ENCODE measurements at regions not wholly inside any gene's neighbourhood (a gene's known extent, or its start where the extent isn't known, plus 50 kb on each side); places are given as distances from the start of the nearest gene placed in this dataset.

DNA sequence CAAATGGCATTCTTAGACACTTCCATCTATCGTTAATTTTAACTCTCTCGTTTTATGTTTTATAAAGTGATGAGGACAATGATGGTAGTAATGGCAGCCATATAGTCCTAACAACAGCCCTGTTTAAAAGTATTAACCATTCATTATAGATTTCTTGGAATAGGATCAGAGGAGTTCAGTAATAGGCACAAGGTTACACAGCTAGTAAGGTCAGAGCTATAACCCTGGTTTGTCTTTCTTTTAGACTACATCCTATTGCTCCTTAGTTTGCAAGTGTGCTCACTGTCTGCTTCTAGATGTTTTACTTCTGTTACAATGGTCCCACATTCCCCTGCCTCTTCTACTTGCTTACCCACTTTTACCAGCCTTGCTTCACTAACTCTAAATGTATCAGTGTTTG, 50.9 kb downstream of the TLCD4 start:
- H4K20me1 ChIP-seq (ENCODE audit: control insufficient read depth, insufficient read depth, insufficient read length): no peaks in the 10 kb centered on the region
- no peak overlapping the region for H3K14ac ChIP-seq (ENCODE audit: insufficient read depth, low read length)
- H3K79me2 ChIP-seq (ENCODE audit: insufficient read depth, low read length): no peaks in the 10 kb centered on the region
- H2BK5ac ChIP-seq (ENCODE audit: insufficient read length, low read length): no peak overlapping the region
- H2BK15ac ChIP-seq (ENCODE audit: low read depth, low read length): no peak overlapping the region
- no peaks in the 10 kb centered on the region for H3K23me2 ChIP-seq (ENCODE audit: insufficient read length, low read depth, low read length, poor library complexity, severe bottlenecking)
- no peak overlapping the region for H3K4me2 ChIP-seq (ENCODE audit: insufficient read depth, insufficient read length, low read length)
- H3K36me3 Mint-ChIP-seq (ENCODE audit: insufficient read depth in 1 of 3, low read depth in 3 of 3): peaks cover 10 to 30% (median 28%) of the 10 kb centered on the region in 3 experiments
- no peaks in the 10 kb centered on the region for H3K79me1 ChIP-seq (ENCODE audit: insufficient read depth, low read depth, low read length, poor library complexity, severe bottlenecking)
- TF ChIP-seq, protein P1, sequence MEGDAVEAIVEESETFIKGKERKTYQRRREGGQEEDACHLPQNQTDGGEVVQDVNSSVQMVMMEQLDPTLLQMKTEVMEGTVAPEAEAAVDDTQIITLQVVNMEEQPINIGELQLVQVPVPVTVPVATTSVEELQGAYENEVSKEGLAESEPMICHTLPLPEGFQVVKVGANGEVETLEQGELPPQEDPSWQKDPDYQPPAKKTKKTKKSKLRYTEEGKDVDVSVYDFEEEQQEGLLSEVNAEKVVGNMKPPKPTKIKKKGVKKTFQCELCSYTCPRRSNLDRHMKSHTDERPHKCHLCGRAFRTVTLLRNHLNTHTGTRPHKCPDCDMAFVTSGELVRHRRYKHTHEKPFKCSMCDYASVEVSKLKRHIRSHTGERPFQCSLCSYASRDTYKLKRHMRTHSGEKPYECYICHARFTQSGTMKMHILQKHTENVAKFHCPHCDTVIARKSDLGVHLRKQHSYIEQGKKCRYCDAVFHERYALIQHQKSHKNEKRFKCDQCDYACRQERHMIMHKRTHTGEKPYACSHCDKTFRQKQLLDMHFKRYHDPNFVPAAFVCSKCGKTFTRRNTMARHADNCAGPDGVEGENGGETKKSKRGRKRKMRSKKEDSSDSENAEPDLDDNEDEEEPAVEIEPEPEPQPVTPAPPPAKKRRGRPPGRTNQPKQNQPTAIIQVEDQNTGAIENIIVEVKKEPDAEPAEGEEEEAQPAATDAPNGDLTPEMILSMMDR (conservative IDR thresholded peaks at IDR 0.05): no peak
- no peak overlapping the region for H3K18ac ChIP-seq (ENCODE audit: insufficient read length, low read depth, low read length)
- no peak overlapping the region for H3K4ac ChIP-seq (ENCODE audit: low read depth, low read length)
- H3K56ac ChIP-seq (ENCODE audit: insufficient read length, low read depth, low read length): no peak overlapping the region
- H2BK20ac ChIP-seq (ENCODE audit: low read depth, low read length, poor library complexity, severe bottlenecking): no peak overlapping the region
- no peak overlapping the region for H2AFZ ChIP-seq (ENCODE audit: low read length)
- no peak overlapping the region for H4K91ac ChIP-seq (ENCODE audit: insufficient read length, low read depth, low read length)
- no peaks in the 10 kb centered on the region for H3K27me3 ChIP-seq (ENCODE audit: insufficient read depth, low read length)
- no peak overlapping the region for H3K27ac ChIP-seq (ENCODE audit: insufficient read length, low read depth, low read length)
- no peak overlapping the region; a peak in 1 of 7 replicates for H3K27ac Mint-ChIP-seq
- H3K4me1 ChIP-seq (ENCODE audit: insufficient read depth, low read length): no peaks in the 10 kb centered on the region
- no peak overlapping the region for H2BK120ac ChIP-seq (ENCODE audit: low read depth, low read length, poor library complexity, severe bottlenecking)
- no peaks in the 10 kb centered on the region for H3K27me3 Mint-ChIP-seq (ENCODE audit: low read depth)
- no peaks in the 10 kb centered on the region for H3K9me3 ChIP-seq (ENCODE audit: control insufficient read depth, low read depth, low read length)
- H2AK5ac ChIP-seq (ENCODE audit: insufficient read length, low read length): no peak overlapping the region
- H3K9ac ChIP-seq (ENCODE audit: extremely low read depth, insufficient read length, low read length): no peak overlapping the region
- WGBS (ENCODE audit: extremely low coverage, insufficient read length, low lambda C conversion rate): no CpG with 5 or more reads among the region's 2 CpGs
- peaks cover 4 to 5% of the 10 kb centered on the region in 2 experiments; a peak in 3 of 4 replicates for H3K4me1 Mint-ChIP-seq
- no peak overlapping the region for H3K23ac ChIP-seq (ENCODE audit: insufficient read length, low read depth, low read length)
- H3K9me3 Mint-ChIP-seq: peaks cover 18 to 19% of the 10 kb centered on the region in 2 experiments
- H3T11ph ChIP-seq (ENCODE audit: low read length): no peak overlapping the region
- H3K4me3 Mint-ChIP-seq: no peak overlapping the region
- no peak overlapping the region for H2BK12ac ChIP-seq (ENCODE audit: insufficient read length, low read depth, low read length)
- no peak overlapping the region for H4K8ac ChIP-seq (replicated peaks; ENCODE audit: insufficient read length, low read depth, low read length)
- H4K5ac ChIP-seq (ENCODE audit: insufficient read length, low read depth, low read length): no peak overlapping the region
- no peak for DNase-seq
